Kidney epithelial cell (primary cell): ENCODE measurements at regions not wholly inside any gene's neighbourhood (a gene's known extent, or its start where the extent isn't known, plus 50 kb on each side); places are given as distances from the start of the nearest gene placed in this dataset.

Experiments used
- DNase-seq: peaks from one replicate; pipeline ENCODE4 v3.0.0-alpha.2; 2010; ENCODE audit warnings: low read depth
- H3K27me3 ChIP-seq: 2 replicates; pipeline ENCODE4 v1.6.0; 2011; ENCODE audit warnings: low read length; ENCODE audit not compliant: control insufficient read depth, insufficient read depth
- H3K36me3 ChIP-seq: 2 replicates; pipeline ENCODE4 v1.5.1; 2011; ENCODE audit warnings: low read length; ENCODE audit not compliant: control insufficient read depth, insufficient read depth
- H3K4me3 ChIP-seq: 2 replicates; pipeline ENCODE4 v1.5.1; 2011; ENCODE audit warnings: low read depth, mild to moderate bottlenecking, control low read depth, low read length
- TF ChIP-seq, protein P1 (sequence below): IDR thresholded peaks from 2 replicates; pipeline ENCODE4 v1.5.1; 2011; ENCODE audit warnings: mild to moderate bottlenecking, moderate library complexity, low read length, control low read depth, inconsistent platforms; ENCODE audit not compliant: insufficient read depth, poor library complexity, severe bottlenecking

DNA sequence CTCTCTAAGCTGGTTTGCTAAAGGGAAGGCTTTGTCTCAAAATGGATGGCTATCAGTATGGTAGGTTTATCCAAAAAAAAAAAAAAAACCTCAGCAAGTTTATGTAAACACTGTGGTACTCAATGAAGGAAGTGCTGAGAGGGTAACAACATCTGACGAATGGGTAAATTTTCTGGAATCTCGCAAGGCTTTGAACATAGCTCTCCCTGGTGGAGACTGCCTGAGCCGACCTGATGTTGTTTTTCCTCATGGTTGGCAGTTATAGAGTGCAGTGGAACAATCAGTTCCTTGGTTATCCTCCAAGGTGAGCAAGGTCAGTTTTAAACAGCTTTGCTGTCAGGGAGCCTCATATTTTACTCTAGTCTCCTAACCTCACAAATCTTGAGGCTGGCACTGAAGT, 94.6 kb downstream of the ZPLD1 start:
- Histone ChIP-seq H3K4me3 (no peak overlapping the region), H3K36me3 (no peaks in the 10 kb centered on the region), H3K27me3 (no peaks in the 10 kb centered on the region)
- TF ChIP-seq, protein P1, sequence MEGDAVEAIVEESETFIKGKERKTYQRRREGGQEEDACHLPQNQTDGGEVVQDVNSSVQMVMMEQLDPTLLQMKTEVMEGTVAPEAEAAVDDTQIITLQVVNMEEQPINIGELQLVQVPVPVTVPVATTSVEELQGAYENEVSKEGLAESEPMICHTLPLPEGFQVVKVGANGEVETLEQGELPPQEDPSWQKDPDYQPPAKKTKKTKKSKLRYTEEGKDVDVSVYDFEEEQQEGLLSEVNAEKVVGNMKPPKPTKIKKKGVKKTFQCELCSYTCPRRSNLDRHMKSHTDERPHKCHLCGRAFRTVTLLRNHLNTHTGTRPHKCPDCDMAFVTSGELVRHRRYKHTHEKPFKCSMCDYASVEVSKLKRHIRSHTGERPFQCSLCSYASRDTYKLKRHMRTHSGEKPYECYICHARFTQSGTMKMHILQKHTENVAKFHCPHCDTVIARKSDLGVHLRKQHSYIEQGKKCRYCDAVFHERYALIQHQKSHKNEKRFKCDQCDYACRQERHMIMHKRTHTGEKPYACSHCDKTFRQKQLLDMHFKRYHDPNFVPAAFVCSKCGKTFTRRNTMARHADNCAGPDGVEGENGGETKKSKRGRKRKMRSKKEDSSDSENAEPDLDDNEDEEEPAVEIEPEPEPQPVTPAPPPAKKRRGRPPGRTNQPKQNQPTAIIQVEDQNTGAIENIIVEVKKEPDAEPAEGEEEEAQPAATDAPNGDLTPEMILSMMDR = peak; percentile 54
- no peak for DNase-seq

- no peaks in the 10 kb centered on the region for H3K36me3 ChIP-seq
- H3K4me3 ChIP-seq = no peak overlapping the region
- TF ChIP-seq, protein P1 = no peak
- H3K27me3 ChIP-seq = no peaks in the 10 kb centered on the region
- no peak for DNase-seq
These were observed 95.8 kb downstream of the ZPLD1 start for GRCh38 chr3:102530415-102531181.

- no peak for DNase-seq
- TF ChIP-seq, protein P1 = no peak
- no peaks in the 10 kb centered on the region for H3K36me3 ChIP-seq
These were observed 96.9 kb downstream of the ZPLD1 start for GRCh38 chr3:102531686-102532085.

GRCh38 chr3:102532901-102533300, 98.1 kb downstream of the ZPLD1 start:
- Histone ChIP-seq H3K36me3 (no peaks in the 10 kb centered on the region), H3K4me3 (no peak overlapping the region), H3K27me3 (no peaks in the 10 kb centered on the region)
- DNase-seq = no peak
- TF ChIP-seq, protein P1 = no peak

More at GRCh38 chr3:102531686-102532085, 96.9 kb downstream of the ZPLD1 start:
- H3K27me3 ChIP-seq = no peaks in the 10 kb centered on the region
- no peak overlapping the region for H3K4me3 ChIP-seq

- no peaks in the 10 kb centered on the region for H3K27me3 ChIP-seq
- DNase-seq = no peak
These were observed 99.0 kb downstream of the ZPLD1 start for GRCh38 chr3:102533784-102534183.

More at GRCh38 chr3:102533784-102534183, 99.0 kb downstream of the ZPLD1 start:
- Histone ChIP-seq H3K36me3 (no peaks in the 10 kb centered on the region), H3K4me3 (no peak overlapping the region)
- TF ChIP-seq, protein P1 = no peak
